ENCODE measurements at regions not wholly inside any gene's neighbourhood (a gene's known extent, or its start where the extent isn't known, plus 50 kb on each side); places are given as distances from the start of the nearest gene placed in this dataset.

DNA sequence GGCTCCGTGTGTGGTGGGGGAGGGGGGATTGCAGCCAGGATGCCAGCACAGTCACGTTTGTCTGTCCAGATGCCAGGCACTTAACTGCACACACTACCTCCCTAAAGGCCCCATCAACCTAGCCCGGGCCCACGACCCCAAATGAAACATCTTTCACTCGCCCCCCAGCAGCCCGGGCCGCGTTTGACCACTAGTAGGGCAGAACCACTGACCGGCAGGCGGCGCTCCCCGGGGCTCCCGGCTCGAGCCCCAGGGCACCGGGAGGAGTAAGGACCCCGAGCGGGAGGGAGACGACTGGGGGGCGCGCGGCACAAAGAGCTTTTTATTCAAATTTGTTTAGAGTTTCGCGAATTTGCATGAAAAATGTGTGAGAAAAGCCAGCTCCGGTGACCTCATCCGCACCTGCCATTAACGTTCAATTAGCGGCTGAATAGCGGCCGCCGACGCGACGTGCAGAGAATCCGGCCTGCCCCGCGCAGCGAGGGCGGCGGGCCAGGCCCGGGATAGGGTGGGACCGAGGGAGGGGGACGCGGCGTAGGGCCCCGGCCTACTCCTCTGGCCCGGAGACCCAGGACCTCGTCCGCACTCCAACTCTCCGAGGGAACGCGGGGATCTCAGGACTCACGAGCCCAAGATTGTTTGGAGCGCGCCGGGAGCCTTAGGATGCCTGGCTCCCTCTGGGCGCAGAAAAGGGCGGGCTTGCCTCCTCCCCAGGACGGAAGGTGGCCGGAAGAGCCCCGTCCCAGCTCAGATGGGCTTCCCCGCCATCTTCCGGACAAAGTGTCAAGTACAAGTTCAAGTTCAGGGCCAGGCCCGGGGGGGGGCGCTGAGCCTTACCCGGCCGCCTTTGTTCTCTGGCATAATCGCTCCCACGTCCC, 64.9 kb upstream of the POLG start:
- DNase-seq (ENCODE audit: low read depth), result no peak

DNA sequence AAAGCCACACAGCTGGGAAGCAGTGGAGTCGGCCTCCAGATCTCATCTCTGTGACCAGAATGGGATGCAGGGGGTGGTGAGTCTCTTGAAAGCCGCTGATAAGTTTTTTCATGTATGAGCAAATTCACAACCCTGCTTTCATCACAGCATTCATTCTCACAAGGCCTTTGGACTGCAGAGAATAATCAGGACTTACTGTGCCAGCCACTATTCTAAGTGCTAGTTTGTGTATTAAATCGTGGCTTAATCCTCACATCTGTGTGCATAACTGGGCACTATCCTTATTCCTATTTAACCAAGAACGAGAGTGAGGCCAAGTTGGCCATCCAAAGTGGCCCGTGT, 64.2 kb upstream of the POLG start:
- no peak for DNase-seq (ENCODE audit: low read depth)

DNA sequence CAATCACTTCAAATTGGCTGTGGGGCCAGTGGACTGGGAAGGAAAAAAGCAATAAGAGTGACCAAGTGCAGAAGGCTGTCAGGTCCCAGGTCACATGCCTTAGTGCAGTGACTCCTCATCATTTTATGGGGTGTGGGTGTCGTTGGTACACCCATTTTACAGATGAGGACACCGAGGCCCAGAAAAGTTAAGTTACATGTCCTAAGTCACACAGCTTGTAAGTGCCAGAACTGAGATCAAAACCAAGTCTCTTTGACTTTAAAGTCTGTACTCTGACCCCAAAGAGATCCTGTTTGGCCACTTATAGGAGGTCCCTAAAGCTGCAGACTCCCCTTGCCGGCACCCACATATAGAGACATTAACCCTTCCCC, 63.0 kb upstream of the POLG start:
- no peak for DNase-seq (ENCODE audit: low read depth)

DNA sequence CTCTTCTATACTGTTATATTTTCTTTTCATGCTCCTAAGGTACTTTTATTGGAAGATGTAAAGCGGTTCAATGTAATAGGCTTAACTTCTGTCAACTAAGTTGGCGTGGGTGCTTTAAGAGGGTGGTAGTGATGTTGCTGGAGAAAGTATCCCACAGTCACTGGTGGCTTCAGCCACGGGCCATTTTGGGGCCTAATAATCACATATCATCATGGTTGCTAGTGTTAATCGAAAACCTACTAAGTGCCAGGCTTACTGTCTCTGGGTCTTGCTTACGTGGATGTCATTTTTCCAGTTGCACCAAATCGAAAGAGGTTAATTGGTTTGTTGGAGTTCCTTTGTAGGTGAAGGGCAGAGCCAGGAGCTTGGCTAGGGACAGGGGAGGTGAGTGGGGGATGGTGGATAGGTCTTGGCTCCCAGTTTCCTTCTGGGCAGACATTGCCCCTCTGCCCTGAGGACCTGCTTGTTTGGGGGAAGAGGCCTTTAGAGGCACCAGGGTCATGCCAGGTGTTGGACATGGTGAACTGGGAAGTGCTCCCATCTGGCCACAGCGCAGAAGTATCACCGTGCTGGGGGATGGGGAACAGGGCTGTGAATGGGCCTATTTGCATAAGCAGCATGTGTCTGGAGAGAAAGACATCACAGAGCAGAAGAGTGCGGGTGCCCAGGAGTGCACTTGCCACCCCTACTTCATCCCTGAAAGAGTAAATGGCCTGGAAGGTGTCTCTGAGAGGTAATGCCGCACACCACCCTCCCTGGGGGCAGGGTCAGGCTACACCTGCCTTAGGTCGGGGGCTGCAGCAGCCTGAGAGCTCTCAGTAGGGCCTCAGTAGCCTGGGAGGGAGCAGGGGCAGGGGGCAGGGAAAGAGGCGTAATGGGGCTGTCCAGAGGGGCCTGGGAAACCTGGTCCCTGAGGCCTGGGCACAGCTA, 62.4 kb upstream of the POLG start:
- no peak for DNase-seq (ENCODE audit: low read depth)

DNA sequence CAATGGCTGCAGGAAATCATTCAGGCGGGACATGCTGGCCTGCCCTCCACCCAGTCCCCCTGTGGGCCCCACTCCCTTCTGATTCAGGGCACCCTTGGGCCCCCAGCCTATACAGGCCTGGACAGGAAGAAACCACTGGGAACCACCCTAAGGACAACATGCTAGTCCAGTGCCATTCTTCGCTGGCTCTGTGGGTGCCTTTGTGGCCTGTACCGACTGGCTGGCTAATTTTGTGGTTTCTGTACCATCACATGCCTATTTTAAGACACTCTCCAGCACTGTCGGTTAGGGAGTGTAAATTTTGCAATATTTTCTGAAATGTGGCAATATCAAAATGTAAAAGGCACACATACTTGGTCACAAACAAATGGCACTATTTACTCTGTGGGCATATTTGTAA, 61.4 kb upstream of the POLG start:
- no peak for DNase-seq (ENCODE audit: low read depth)

DNA sequence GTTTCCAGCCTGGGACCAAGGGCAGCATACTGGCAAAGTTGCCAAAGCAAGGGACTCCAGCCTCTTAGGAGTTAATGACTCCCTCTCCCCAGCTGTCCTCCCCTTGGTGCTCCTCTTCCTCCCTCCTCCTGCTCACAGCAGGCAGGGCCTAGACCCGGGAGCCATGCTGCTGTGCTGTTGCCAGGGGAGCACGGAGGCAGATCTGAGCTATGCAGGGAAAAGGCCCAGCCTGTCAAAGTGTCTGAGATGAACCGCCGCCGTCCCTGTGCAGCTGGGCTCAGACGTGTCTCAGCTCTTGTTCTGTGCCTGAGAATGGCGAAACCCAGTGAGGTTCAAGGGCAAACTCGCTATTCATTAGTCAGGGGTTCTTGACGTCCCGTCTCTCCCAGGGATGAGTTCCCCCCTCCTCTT, 60.8 kb upstream of the POLG start:
- DNase-seq (ENCODE audit: low read depth), result no peak

DNA sequence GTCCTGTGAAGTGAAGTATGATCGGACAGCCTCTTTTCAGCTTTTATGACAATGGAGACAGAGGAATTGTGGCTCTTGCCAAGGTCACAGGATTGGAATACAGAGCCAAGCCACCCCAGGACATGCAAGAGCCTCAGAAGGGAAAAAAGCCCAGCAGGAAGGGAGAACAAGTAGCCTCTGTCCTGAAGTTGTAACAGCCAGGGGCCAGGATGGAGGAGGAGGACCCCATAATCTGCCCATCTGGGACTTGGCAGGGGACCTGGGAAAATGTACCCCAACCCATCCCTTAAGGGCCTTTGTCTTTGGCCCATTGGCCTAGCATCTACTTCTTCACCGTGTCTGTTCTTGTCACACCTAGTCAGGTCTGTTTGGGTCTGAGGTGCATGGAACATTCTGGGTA, 60.4 kb upstream of the POLG start:
- no peak for DNase-seq (ENCODE audit: low read depth)

DNA sequence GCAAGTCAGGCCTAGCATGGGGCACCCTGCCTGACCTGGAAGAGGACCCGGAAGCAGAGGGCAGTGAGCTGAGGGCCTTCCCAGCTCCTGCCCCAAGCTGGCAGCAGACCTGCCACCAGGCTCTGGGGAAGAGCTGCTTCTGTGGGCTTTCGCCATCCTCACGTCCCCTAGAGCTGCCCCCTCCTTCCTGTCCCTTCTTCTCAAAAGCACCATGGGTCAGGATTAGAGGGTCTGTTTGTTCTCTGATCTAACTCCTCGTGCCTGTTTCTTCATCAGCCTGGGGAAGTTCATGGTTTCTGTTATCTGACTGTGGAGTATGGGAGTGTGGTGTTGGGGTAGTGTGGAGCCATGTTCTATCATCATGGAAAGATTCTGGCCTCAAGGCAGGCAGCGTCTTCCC, 58.4 kb upstream of the POLG start:
- DNase-seq (ENCODE audit: low read depth), result no peak

DNA sequence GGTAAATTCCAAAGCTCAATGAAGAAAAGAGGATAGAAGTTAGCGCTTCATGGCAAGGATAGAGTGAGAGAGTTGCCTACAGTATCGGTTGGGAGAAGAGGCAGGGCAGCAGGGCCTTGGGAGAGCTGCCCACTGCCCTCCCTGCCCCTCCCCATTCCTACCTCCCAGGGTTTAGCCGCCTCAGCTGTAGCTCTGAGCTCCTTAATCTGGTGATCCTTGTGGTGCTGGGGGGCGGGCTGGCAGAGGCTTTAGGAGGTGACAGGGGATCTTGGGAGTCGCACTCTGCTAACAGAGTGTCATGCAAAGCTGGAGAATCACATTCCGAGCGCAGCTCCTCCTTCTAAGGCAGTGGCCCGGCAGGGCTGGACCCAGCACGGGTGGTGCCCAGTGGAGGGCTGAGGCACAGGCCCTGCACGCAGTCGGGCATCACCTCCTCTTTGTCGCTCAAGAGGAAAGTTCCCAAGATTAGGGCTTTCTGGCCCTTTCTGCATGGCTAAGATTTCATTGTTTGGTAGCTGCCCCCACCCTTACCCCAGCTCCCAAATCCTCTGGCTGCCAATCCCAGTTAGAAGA, 57.1 kb upstream of the POLG start:
- no peak for DNase-seq (ENCODE audit: low read depth)

DNA sequence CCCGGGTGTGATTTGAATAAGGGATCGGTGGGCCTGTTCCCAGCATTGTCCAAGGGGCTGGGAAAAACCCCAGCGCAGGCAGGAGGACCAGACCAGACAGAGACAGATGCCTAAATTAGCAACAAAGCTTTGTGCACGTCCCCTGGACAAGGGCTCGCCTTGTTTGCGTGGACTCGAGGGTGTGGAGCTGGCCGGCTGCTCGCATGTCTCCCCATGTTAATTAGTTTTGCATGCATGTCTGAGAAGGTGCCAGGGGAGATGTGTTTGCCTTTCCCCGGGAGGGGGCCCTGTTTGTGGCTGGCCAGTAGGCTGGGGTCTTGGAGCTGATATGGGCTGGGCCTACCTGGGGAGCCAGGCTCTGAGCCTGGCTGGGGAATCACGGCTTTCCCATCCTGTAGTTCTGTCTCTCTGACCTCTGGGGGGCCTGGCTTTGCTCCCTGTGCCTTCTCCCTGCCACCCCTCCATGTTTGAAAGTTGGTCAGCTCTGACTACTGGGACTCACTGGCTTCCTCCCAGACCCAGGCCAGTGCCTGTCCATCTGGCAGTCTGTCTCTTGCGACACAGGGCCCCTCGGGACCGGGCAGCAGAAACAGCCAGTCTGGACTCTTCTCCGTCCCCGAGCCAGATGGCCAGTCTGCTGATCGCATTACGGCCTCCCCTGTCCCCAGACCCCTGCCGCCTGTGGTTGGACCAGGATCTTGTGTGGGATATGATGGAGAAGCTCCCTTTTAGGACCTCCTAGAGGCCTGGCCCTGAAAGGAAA, 55.4 kb upstream of the POLG start:
- no peak for DNase-seq (ENCODE audit: low read depth)

DNA sequence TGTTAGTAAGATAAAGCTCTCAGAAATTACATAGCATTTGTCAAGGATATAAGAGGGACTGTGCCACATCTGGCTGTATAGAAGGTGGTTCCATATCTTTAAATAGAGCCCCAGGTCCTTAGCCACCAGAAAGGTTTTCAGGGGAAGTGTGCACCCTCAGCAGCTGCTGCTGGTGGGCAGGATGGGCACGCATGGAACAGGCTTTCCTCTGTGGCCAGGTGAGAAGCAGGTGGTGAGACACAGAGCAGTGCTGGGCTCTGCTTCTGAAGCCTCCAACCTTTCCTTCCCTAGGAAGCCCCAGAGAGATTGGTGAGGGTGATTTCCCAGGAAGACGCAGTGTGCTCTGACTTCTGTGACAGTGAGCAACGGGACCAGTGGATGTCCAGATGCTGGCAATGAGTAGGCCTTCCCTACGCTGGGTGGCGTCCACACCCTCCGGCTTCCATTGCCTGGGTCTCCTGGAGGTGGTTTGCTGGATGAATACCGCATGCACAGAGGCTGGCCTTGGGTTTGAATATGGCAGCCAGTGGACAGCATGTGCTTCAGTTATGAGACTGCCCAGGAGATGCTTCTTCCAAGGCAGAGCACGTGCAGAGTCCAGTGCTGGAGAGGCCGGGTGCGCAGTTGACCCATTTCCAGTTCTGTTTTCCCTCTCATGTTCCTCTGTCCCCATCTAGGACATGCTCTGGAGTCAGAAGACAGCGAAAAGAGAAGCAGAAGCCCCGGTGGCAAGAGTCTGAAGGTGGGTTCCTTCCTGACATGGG, 52.7 kb upstream of the POLG start:
- DNase-seq (ENCODE audit: low read depth), result no peak

DNA sequence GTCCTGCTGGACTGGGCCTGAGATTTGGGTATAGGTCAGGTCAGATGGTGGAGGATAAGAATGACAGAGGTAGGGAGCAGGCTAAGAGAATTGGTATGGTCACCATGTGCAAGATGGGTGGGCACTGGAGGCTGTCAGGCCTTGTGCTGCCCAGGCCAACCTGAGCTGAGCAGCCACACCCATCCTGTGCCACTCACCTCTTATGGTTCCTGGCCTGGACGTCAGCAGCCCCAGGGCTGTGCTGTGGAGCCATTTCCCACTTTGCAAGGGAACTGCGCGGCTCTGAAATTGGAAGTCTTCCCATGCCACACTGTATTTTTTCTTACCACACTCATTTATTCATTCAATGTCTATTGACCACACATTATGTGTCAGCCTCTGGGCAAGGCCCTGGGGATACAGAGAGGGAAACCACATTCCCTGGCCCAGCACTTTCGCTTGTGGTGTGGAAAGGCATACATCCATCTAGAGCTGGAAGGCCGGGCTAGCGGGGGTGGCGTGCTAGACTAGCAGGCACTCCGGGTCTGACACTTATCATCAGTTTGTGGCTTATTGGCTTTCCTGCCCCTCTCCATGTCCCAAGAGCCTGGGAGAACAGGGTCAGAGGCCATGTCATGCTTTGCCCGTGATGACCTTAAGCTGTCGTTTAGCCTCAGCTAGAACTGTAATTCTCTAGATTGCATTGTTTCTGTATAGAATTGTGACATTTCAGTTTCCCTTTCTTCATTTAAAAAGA, 51.1 kb upstream of the POLG start:
- no peak for DNase-seq (ENCODE audit: low read depth)
